ENCODE measurements at regions not wholly inside any gene's neighbourhood (a gene's known extent, or its start where the extent isn't known, plus 50 kb on each side); places are given as distances from the start of the nearest gene placed in this dataset.

DNA sequence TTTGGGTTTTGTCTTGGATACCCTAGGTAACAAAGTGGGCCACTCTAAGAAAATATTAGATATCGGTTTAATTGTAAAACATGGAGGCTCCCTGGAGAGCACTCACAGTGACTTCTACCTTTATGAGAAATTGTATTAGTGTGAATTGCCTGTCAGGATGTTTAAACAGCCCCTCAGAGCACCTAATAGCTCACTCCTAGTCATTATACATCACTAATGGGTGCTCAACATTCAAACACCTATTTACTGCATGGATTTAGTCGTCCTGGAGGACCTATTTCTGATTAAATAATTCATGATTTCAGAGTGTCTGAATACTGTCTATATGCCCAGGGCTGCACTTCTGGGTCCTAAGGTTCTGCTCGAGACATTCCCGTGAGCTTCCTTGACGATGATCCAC lies 430.2 kb upstream of the EEF2KMT start:
- Mint-ChIP-seq H3K36me3 (no peaks in the 10 kb centered on the region), H3K9me3 (no peaks in the 10 kb centered on the region), H3K27ac (no peak overlapping the region), H3K4me3 (no peak overlapping the region), H3K27me3 (ENCODE audit: low read depth) (peaks cover 35% of the 10 kb centered on the region), H3K4me1 (no peaks in the 10 kb centered on the region)
- DNase-seq (ENCODE audit: low spot score in 2 of 2, unreplicated experiment in 2 of 2) = no peak
- TF ChIP-seq, protein P1, sequence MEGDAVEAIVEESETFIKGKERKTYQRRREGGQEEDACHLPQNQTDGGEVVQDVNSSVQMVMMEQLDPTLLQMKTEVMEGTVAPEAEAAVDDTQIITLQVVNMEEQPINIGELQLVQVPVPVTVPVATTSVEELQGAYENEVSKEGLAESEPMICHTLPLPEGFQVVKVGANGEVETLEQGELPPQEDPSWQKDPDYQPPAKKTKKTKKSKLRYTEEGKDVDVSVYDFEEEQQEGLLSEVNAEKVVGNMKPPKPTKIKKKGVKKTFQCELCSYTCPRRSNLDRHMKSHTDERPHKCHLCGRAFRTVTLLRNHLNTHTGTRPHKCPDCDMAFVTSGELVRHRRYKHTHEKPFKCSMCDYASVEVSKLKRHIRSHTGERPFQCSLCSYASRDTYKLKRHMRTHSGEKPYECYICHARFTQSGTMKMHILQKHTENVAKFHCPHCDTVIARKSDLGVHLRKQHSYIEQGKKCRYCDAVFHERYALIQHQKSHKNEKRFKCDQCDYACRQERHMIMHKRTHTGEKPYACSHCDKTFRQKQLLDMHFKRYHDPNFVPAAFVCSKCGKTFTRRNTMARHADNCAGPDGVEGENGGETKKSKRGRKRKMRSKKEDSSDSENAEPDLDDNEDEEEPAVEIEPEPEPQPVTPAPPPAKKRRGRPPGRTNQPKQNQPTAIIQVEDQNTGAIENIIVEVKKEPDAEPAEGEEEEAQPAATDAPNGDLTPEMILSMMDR (IDR thresholded peaks at IDR 0.05; ENCODE audit: unreplicated experiment) = no peak

DNA sequence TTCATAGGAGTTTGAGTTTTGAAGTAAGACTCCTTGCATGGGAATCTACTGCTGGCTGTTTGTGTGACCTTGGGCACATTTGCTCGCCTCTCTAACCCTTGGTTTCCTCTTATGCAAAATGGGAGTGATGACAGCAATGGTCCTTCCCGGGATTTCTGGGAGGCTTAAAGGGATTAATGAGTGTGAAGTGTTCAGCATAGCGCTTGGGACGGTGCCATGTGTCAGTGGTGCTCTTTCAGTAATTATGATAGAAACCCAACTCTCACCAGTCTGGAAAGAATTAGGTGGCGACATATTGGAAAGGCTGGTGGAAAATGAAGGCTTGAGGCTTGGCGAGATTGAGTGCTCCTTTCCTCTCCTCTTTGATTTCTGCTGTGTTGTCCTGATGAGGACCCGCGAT lies 429.2 kb upstream of the EEF2KMT start:
- no peak for DNase-seq (ENCODE audit: low spot score in 2 of 2, unreplicated experiment in 2 of 2)
- Mint-ChIP-seq H3K9me3 (no peaks in the 10 kb centered on the region), H3K4me3 (no peak overlapping the region), H3K4me1 (no peaks in the 10 kb centered on the region), H3K27ac (no peak overlapping the region), H3K27me3 (ENCODE audit: low read depth) (peaks cover 42% of the 10 kb centered on the region), H3K36me3 (no peaks in the 10 kb centered on the region)
- TF ChIP-seq, protein P1 (IDR thresholded peaks at IDR 0.05; ENCODE audit: unreplicated experiment) = no peak

DNA sequence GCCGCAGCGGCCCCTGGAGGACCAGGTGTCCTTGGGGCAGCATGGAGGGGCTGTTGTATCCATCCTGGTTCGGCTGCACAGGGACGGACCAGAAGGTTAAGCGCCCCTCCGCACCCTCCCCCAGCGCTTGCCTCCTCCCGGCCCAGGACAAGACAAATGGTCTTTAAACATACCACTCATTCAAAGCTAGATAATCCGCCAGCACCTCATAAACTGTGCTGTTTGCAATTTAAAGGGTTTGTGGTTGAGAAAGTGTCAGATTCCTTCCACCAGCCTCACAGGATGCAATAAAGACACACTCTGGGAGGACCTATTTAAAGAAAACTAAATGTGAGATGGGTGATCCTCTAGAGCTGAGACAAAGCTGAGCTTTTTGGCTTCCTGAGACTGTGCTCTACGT lies 426.2 kb upstream of the EEF2KMT start:
- no peak overlapping the region for H3K27ac Mint-ChIP-seq
- no peak overlapping the region for H3K4me3 Mint-ChIP-seq
- no peak for DNase-seq (ENCODE audit: low spot score in 2 of 2, unreplicated experiment in 2 of 2)
- peaks cover 60% of the 10 kb centered on the region for H3K27me3 Mint-ChIP-seq (ENCODE audit: low read depth)
- TF ChIP-seq, protein P1 (IDR thresholded peaks at IDR 0.05; ENCODE audit: unreplicated experiment) = no peak
- H3K9me3 Mint-ChIP-seq = no peaks in the 10 kb centered on the region
- no peaks in the 10 kb centered on the region for H3K36me3 Mint-ChIP-seq
- no peaks in the 10 kb centered on the region for H3K4me1 Mint-ChIP-seq

DNA sequence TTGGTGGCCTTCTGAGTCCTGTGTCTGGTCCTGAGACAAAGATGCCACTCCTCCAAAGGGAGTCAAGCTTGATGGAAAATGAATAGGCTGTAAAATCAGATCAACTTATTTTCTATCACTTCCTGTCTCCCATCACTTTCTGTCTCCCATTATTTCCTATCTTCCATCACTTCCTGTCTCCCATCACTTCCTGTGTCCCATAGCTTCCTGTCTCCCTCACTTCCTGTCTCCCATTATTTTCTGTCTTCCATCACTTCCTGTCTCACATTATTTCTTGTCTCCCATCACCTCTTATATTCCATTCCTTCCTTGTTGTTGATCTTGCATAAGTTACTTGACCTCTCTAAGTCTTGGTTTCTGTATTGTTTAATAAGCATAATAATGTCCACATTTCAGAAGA lies 418.5 kb upstream of the EEF2KMT start:
- Mint-ChIP-seq H3K4me1 (no peaks in the 10 kb centered on the region), H3K9me3 (peaks cover 8% of the 10 kb centered on the region), H3K36me3 (no peaks in the 10 kb centered on the region), H3K27ac (no peak overlapping the region), H3K27me3 (ENCODE audit: low read depth) (peaks cover 42% of the 10 kb centered on the region), H3K4me3 (no peak overlapping the region)
- DNase-seq (ENCODE audit: low spot score in 2 of 2, unreplicated experiment in 2 of 2) = no peak
- TF ChIP-seq, protein P1 (IDR thresholded peaks at IDR 0.05; ENCODE audit: unreplicated experiment) = no peak

DNA sequence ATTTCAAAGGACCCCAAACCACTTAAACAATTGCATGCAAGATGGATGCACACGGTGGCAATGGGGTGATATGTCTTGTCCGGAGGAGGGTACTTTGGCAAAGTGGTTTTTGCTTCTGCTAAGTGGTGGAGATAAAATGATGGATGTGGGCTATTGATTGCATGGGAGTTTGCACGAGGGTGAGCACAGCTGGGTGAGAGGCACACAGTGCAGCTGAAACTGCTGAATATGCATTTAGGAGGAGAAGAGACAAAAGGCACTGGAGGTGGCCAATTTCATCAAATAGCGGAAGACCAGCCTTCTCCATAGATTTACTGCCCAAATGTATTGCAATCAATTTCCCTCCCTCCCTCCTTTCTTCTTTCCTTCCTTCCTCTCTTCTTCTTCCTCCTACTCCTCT lies 414.4 kb upstream of the EEF2KMT start:
- no peak overlapping the region for H3K4me3 Mint-ChIP-seq
- TF ChIP-seq, protein P1 (IDR thresholded peaks at IDR 0.05; ENCODE audit: unreplicated experiment) = no peak
- no peaks in the 10 kb centered on the region for H3K36me3 Mint-ChIP-seq
- DNase-seq (ENCODE audit: low spot score in 2 of 2, unreplicated experiment in 2 of 2) = no peak
- H3K4me1 Mint-ChIP-seq = no peaks in the 10 kb centered on the region
- H3K27me3 Mint-ChIP-seq (ENCODE audit: low read depth) = peaks cover 29% of the 10 kb centered on the region
- no peak overlapping the region for H3K27ac Mint-ChIP-seq
- H3K9me3 Mint-ChIP-seq = peaks cover 8% of the 10 kb centered on the region

DNA sequence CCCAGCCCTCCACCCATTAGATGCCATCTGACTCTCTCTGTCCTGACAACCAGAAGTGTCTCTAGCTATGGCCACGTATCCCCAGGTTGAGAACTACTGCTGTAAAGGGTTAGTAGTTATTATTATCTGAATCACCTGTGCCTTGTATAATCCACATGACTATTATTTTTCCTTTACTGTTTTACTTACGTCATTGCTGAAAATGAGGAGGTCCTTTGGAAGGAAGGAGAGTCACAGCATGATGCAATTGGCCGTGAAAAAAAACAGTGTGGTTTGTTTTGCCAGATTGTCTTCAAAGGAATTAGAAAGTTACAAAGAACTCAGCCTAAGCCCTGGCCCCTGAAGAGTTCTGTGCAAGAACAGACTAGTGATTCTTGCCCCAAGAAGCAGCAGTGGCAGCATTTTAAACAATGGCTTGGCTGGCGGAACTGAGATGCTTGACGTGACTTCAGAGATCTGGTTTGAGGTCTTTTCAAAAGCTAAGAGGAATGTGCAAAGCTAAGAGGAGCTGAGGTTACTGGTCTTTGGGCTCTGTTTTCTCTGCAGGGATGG lies 413.3 kb upstream of the EEF2KMT start:
- TF ChIP-seq, protein P1 (IDR thresholded peaks at IDR 0.05; ENCODE audit: unreplicated experiment) = no peak
- Mint-ChIP-seq H3K4me1 (no peaks in the 10 kb centered on the region), H3K36me3 (no peaks in the 10 kb centered on the region), H3K27ac (no peak overlapping the region), H3K4me3 (no peak overlapping the region), H3K9me3 (peaks cover 3% of the 10 kb centered on the region), H3K27me3 (ENCODE audit: low read depth) (peaks cover 38% of the 10 kb centered on the region)
- no peak for DNase-seq (ENCODE audit: low spot score in 2 of 2, unreplicated experiment in 2 of 2)
